GM21717 (cell line): ENCODE measurements at regions not wholly inside any gene's neighbourhood (a gene's known extent, or its start where the extent isn't known, plus 50 kb on each side); places are given as distances from the start of the nearest gene placed in this dataset.

Source experiments
- ATAC-seq: cut with Tn5 transposase; IDR thresholded peaks from one replicate; pipeline ENCODE4 v1.9.1; 2021; ENCODE audit warnings: mild to moderate bottlenecking, moderate library complexity; ENCODE audit not compliant: unreplicated experiment

GRCh38 chr3:5427021-5427420 lies 239.5 kb downstream of the EDEM1 start:
- ATAC-seq: no peak

- ATAC-seq: no peak
Observed at GRCh38 chr3:5427938-5428337, 240.4 kb downstream of the EDEM1 start.

GRCh38 chr3:5428607-5429516 lies 241.4 kb downstream of the EDEM1 start:
- peak; percentile 92 for ATAC-seq

- ATAC-seq: no peak
Observed at GRCh38 chr3:5429517-5429890, 242.0 kb downstream of the EDEM1 start.

GRCh38 chr3:5430701-5431100 lies 243.2 kb downstream of the EDEM1 start:
- ATAC-seq: no peak

- ATAC-seq: no peak
Observed at GRCh38 chr3:5431146-5431545, 243.6 kb downstream of the EDEM1 start.

- ATAC-seq: no peak
Observed at GRCh38 chr3:5431811-5432378, 244.4 kb downstream of the EDEM1 start.

- ATAC-seq: no peak
Observed at GRCh38 chr3:5437296-5437782, 249.8 kb downstream of the EDEM1 start.

- ATAC-seq: no peak
Observed at GRCh38 chr3:5437783-5438323, 250.3 kb downstream of the EDEM1 start.

- ATAC-seq: no peak
Observed at GRCh38 chr3:5441401-5441800, 253.9 kb downstream of the EDEM1 start.

- no peak for ATAC-seq
Observed at GRCh38 chr3:5442106-5442785, 254.7 kb downstream of the EDEM1 start.

- ATAC-seq: no peak
Observed at GRCh38 chr3:5442786-5443138, 255.3 kb downstream of the EDEM1 start.

GRCh38 chr3:5444253-5444652 lies 256.7 kb downstream of the EDEM1 start:
- ATAC-seq: no peak

- ATAC-seq: no peak
Observed at GRCh38 chr3:5445676-5446201, 258.2 kb downstream of the EDEM1 start.

- ATAC-seq: no peak
Observed at GRCh38 chr3:5448246-5448645, 260.7 kb downstream of the EDEM1 start.

GRCh38 chr3:5448816-5449215 lies 261.3 kb downstream of the EDEM1 start:
- no peak for ATAC-seq

- ATAC-seq: no peak
Observed at GRCh38 chr3:5456199-5456598, 268.7 kb downstream of the EDEM1 start.

- no peak for ATAC-seq
Observed at GRCh38 chr3:5458526-5458925, 271.0 kb downstream of the EDEM1 start.

GRCh38 chr3:5462086-5462485 lies 274.6 kb downstream of the EDEM1 start:
- no peak for ATAC-seq

- no peak for ATAC-seq
Observed at GRCh38 chr3:5463991-5464390, 276.5 kb downstream of the EDEM1 start.

- ATAC-seq: no peak
Observed at GRCh38 chr3:5464649-5465048, 277.1 kb downstream of the EDEM1 start.
